Nephron (organoid): ENCODE measurements at regions not wholly inside any gene's neighbourhood (a gene's known extent, or its start where the extent isn't known, plus 50 kb on each side); places are given as distances from the start of the nearest gene placed in this dataset.

Experiments
- H3K27ac Mint-ChIP-seq, 3 experiments: 2 replicates each; pipeline ENCODE4 v1.8.0; 2020; ENCODE audit warnings: mixed read lengths in 3 of 3, mild to moderate bottlenecking in 2 of 3, moderate library complexity in 1 of 3
- H3K27me3 Mint-ChIP-seq: 2 replicates; pipeline ENCODE4 v1.8.0; 2021; ENCODE audit warnings: low read depth, mild to moderate bottlenecking, moderate library complexity, mixed read lengths
- H3K36me3 Mint-ChIP-seq: 2 replicates; pipeline ENCODE4 v1.8.0; 2020; ENCODE audit warnings: low read depth, mixed read lengths
- H3K4me1 Mint-ChIP-seq: 2 replicates; pipeline ENCODE4 v1.8.0; 2020; ENCODE audit warnings: mixed read lengths
- H3K4me3 Mint-ChIP-seq, 3 experiments: 2 replicates each; pipeline ENCODE4 v1.8.0; 2020; ENCODE audit warnings: mild to moderate bottlenecking in 3 of 3, mixed read lengths in 3 of 3, moderate library complexity in 2 of 3
- H3K9me3 Mint-ChIP-seq: 2 replicates; pipeline ENCODE4 v1.8.0; 2020; ENCODE audit warnings: mixed read lengths
- TF ChIP-seq, protein P1 (sequence below), 3 experiments: fragments of 200-600 bp; sonication (generic); IDR thresholded peaks; one replicate each; pipeline ENCODE4 v1.5.0; 2021; ENCODE audit warnings: antibody characterized with exemption in 3 of 3; ENCODE audit not compliant: unreplicated experiment in 3 of 3

GRCh38 chr12:20039562-20039961, 328.8 kb upstream of the PDE3A start:
- H3K27me3 Mint-ChIP-seq, result peaks cover 4% of the 10 kb centered on the region

DNA sequence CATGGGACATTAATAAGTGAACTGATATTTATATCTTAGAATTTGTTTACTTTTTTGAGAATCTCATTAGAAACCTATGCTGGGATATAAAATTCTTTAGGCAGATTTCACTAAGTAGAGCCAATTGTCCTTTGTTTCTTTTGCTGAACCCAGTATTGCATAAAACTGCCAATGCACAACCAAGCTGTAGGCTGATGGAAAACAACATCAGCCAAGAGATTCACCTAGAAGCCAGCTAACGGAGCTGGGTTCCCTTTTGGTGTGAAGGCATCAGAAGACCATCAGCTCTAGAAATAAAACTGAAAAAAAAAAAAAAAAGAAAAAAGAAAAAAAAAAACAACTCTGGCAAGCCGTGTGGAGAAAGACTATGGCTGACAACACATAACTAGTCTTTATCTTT, 328.2 kb upstream of the PDE3A start:
- H3K27ac Mint-ChIP-seq, result peak overlapping the region in 2 of 3 experiments; percentile 32 to 72
- H3K27me3 Mint-ChIP-seq, result peaks cover 4% of the 10 kb centered on the region
- H3K36me3 Mint-ChIP-seq, result no peaks in the 10 kb centered on the region
- peaks cover 30% of the 10 kb centered on the region for H3K4me1 Mint-ChIP-seq
- TF ChIP-seq, protein P1, sequence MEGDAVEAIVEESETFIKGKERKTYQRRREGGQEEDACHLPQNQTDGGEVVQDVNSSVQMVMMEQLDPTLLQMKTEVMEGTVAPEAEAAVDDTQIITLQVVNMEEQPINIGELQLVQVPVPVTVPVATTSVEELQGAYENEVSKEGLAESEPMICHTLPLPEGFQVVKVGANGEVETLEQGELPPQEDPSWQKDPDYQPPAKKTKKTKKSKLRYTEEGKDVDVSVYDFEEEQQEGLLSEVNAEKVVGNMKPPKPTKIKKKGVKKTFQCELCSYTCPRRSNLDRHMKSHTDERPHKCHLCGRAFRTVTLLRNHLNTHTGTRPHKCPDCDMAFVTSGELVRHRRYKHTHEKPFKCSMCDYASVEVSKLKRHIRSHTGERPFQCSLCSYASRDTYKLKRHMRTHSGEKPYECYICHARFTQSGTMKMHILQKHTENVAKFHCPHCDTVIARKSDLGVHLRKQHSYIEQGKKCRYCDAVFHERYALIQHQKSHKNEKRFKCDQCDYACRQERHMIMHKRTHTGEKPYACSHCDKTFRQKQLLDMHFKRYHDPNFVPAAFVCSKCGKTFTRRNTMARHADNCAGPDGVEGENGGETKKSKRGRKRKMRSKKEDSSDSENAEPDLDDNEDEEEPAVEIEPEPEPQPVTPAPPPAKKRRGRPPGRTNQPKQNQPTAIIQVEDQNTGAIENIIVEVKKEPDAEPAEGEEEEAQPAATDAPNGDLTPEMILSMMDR (IDR thresholded peaks at IDR 0.05; ENCODE audit: unreplicated experiment in 3 of 3), result no peak
- H3K9me3 Mint-ChIP-seq, result no peaks in the 10 kb centered on the region
- H3K4me3 Mint-ChIP-seq, result no peak overlapping the region

More at GRCh38 chr12:20039562-20039961, 328.8 kb upstream of the PDE3A start:
- no peaks in the 10 kb centered on the region for H3K36me3 Mint-ChIP-seq
- H3K27ac Mint-ChIP-seq, result peak overlapping the region in 2 of 3 experiments; percentile 69
- H3K4me3 Mint-ChIP-seq, result peak overlapping the region in 2 of 3 experiments; percentile 14 to 19
- H3K9me3 Mint-ChIP-seq, result no peaks in the 10 kb centered on the region
- peaks cover 30% of the 10 kb centered on the region for H3K4me1 Mint-ChIP-seq
- TF ChIP-seq, protein P1 (IDR thresholded peaks at IDR 0.05; ENCODE audit: unreplicated experiment in 3 of 3), result no peak

- peak overlapping the region in 2 of 3 experiments; percentile 0 to 10 for H3K4me3 Mint-ChIP-seq
- no peaks in the 10 kb centered on the region for H3K9me3 Mint-ChIP-seq
- H3K4me1 Mint-ChIP-seq, result peaks cover 30% of the 10 kb centered on the region
- H3K27me3 Mint-ChIP-seq, result peaks cover 4% of the 10 kb centered on the region
- TF ChIP-seq, protein P1 (IDR thresholded peaks at IDR 0.05; ENCODE audit: unreplicated experiment in 3 of 3), result no peak
- H3K36me3 Mint-ChIP-seq, result no peaks in the 10 kb centered on the region
- peak overlapping the region; percentile 32 to 72 (median 67) for H3K27ac Mint-ChIP-seq
Measured at GRCh38 chr12:20040831-20041230, 327.5 kb upstream of the PDE3A start.

DNA sequence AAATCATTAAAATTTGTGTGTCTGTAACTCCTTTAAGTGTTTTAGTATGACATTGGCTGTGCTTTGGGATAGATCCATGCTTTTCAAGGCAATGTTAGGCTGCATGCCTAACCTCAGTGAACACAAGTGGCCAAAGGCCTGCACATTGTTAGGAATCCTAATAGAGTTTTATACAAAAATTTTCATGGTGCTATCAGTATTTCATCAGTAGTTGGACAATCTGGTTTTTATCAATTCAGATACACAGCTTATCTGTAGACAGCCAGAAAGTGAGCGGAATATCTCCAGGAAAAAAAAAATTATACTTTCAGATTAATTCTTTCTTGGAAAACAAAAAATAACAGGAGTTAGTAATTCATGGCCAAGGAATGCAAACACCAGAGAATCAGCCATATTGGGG, 324.0 kb upstream of the PDE3A start:
- H3K4me1 Mint-ChIP-seq, result peaks cover 13% of the 10 kb centered on the region
- no peaks in the 10 kb centered on the region for H3K36me3 Mint-ChIP-seq
- H3K9me3 Mint-ChIP-seq, result no peaks in the 10 kb centered on the region
- H3K4me3 Mint-ChIP-seq, result no peak overlapping the region
- TF ChIP-seq, protein P1 (IDR thresholded peaks at IDR 0.05; ENCODE audit: unreplicated experiment in 3 of 3), result no peak
- H3K27me3 Mint-ChIP-seq, result peaks cover 5% of the 10 kb centered on the region
- H3K27ac Mint-ChIP-seq, result no peak overlapping the region

DNA sequence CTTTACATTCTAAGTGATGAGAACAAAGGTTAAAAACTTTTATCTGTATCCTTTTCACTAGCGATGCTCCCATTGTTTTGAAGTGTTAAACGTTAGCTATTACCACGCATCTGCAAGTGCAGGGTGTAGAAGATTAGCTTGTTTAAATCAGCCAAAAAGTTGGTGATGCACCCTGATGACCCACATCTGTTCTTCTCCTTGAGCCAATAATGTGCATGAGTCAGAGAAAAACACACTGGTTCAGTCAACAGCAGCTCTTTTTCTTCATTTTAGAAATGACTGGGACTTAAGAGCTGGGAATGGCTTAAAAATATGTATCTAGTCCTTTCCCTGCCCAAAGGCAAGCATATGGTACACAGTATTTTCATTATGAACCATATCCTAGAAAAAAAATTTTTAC, 323.5 kb upstream of the PDE3A start:
- TF ChIP-seq, protein P1 (IDR thresholded peaks at IDR 0.05; ENCODE audit: unreplicated experiment in 3 of 3), result no peak
- Mint-ChIP-seq H3K36me3 (no peaks in the 10 kb centered on the region), H3K27me3 (peaks cover 7% of the 10 kb centered on the region), H3K4me3 (no peak overlapping the region), H3K27ac (no peak overlapping the region), H3K4me1 (peaks cover 8% of the 10 kb centered on the region), H3K9me3 (no peaks in the 10 kb centered on the region)

DNA sequence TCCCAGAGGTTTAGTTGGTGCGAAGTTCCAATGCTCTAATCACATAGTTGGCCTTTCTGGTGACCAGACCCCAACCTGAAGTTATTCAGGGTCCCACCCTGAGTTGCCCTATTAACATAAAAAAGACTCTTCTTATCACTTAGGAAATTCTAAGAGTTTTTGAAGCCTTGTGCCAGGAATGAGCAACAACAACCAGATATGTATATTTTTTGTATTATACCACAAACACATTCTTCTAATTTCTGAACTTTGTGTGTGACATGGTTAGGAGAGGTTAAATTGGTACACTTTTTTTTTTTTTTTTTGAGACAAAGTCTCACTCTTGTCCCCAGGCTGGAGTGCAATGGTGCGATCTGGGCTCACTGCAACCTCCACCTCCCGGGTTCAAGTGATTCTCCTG, 320.4 kb upstream of the PDE3A start:
- H3K27ac Mint-ChIP-seq, result no peak overlapping the region
- H3K4me1 Mint-ChIP-seq, result no peaks in the 10 kb centered on the region
- peaks cover 3% of the 10 kb centered on the region for H3K27me3 Mint-ChIP-seq
- no peak overlapping the region for H3K4me3 Mint-ChIP-seq
- H3K9me3 Mint-ChIP-seq, result no peaks in the 10 kb centered on the region
- H3K36me3 Mint-ChIP-seq, result no peaks in the 10 kb centered on the region
- TF ChIP-seq, protein P1 (IDR thresholded peaks at IDR 0.05; ENCODE audit: unreplicated experiment in 3 of 3), result no peak
